GM12875 (cell line): ENCODE measurements at regions not wholly inside any gene's neighbourhood (a gene's known extent, or its start where the extent isn't known, plus 50 kb on each side); places are given as distances from the start of the nearest gene placed in this dataset.

ENCODE experiments used
- H3K4me3 ChIP-seq: one replicate; pipeline ENCODE4 v1.5.1; 2011; ENCODE audit warnings: low read depth, low read length, control low read depth
- TF ChIP-seq, protein P1 (sequence below): IDR thresholded peaks from 2 replicates; pipeline ENCODE4 v1.5.1; 2011; ENCODE audit warnings: low read depth, mild to moderate bottlenecking, control low read depth, inconsistent platforms, low read length, moderate library complexity, borderline replicate concordance; ENCODE audit not compliant: insufficient read depth

DNA sequence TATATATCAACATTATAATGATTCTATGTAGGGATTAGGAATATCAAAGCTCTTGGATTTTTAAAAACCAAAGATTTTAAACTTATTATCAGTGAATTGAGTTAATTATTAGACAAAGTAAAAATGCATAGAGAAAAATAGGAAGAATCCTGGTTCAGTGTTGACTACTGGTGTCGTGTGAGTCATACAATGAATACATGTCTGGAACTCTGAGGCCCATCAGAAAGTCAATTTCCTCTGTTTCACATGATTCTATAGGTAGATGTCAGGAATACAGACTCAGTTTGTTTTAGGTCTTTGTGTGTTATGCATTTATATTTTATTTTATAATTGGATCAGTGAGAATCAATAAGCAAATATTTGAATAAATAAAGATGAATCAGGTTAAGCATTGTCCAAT, 84.5 kb upstream of the RTL1 start:
- H3K4me3 ChIP-seq: no peak overlapping the region
- TF ChIP-seq, protein P1, sequence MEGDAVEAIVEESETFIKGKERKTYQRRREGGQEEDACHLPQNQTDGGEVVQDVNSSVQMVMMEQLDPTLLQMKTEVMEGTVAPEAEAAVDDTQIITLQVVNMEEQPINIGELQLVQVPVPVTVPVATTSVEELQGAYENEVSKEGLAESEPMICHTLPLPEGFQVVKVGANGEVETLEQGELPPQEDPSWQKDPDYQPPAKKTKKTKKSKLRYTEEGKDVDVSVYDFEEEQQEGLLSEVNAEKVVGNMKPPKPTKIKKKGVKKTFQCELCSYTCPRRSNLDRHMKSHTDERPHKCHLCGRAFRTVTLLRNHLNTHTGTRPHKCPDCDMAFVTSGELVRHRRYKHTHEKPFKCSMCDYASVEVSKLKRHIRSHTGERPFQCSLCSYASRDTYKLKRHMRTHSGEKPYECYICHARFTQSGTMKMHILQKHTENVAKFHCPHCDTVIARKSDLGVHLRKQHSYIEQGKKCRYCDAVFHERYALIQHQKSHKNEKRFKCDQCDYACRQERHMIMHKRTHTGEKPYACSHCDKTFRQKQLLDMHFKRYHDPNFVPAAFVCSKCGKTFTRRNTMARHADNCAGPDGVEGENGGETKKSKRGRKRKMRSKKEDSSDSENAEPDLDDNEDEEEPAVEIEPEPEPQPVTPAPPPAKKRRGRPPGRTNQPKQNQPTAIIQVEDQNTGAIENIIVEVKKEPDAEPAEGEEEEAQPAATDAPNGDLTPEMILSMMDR: no peak

DNA sequence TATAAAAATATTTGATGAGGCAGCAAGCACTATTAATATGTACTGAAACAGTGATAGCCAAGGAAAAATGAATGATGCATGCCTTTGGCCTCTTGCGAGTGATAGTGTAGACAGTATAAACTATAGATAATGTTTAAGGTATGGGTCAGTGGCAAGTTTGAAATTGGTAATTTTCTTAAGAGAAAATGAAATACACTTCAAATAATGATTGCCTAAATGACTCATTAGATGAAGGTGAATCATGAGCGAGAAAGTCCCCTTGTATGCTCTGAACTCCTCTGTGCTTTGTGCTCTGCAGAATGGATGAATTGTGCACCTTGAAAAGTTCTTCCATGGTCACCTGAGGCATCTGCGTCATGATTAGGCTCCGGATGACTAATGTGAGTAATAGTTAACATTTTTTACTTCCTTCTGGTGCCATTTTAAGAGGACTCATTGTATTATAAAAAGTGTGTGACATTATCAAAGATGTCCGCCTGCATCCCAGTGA, 84.9 kb upstream of the RTL1 start:
- no peak overlapping the region for H3K4me3 ChIP-seq
- TF ChIP-seq, protein P1: no peak

DNA sequence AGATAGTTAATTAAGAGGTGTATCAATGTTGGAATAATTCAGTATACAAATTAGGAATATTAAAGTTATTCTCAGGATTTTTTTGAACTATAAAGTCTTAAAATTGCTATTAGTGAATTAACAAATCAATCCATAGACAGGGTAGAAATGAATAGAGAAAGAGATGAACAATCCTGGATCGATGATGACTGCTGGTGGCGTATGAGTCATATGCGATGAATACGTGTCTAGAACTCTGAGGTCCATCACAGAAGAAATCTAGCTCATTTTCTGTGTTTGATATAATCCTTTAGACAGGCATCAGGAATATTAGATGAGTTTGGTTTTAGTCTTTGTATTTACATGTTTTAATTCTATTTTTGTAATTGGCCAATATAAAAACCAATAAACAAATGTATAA, 85.4 kb upstream of the RTL1 start:
- TF ChIP-seq, protein P1: no peak

DNA sequence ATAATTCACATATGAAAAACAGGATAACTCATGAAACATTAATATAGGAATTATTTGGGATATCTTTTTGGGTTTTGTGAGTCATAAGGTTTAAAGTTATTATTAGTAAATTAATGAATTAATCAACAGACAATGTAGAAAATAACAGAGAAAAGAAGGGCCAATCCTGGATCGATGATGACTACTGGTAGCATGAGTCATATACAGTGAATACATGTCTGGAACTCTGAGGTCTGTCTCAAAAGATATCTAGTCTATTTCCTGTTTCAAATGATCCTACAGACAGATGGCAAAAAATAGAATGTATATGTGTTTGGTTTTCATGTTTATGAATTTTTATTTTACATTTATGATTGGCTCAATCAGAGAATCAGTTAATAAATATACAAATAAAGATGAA, 86.4 kb upstream of the RTL1 start:
- no peak overlapping the region for H3K4me3 ChIP-seq
- TF ChIP-seq, protein P1: no peak

More for the DNA sequence above, 85.4 kb upstream of the RTL1 start:
- H3K4me3 ChIP-seq: no peak overlapping the region

DNA sequence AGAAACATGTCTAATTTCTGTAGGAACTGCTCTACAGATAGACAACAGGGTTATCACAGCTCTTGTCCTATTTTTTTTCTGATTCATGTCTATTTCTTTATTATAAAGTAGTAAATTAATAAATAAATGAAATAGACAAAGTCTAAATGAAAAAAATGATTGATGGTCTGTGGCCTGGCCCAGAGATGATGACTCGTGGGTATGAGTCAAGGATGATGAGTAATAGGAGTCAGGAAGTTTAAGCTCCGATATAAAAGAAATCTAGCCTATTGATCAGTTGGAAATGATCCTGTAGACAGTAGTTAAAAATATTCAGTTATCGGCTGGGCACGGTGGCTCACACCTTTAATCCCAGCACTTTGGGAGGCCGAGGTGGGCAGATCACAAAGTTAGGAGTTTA, 90.6 kb upstream of the RTL1 start:
- H3K4me3 ChIP-seq: no peak overlapping the region
- TF ChIP-seq, protein P1: no peak

DNA sequence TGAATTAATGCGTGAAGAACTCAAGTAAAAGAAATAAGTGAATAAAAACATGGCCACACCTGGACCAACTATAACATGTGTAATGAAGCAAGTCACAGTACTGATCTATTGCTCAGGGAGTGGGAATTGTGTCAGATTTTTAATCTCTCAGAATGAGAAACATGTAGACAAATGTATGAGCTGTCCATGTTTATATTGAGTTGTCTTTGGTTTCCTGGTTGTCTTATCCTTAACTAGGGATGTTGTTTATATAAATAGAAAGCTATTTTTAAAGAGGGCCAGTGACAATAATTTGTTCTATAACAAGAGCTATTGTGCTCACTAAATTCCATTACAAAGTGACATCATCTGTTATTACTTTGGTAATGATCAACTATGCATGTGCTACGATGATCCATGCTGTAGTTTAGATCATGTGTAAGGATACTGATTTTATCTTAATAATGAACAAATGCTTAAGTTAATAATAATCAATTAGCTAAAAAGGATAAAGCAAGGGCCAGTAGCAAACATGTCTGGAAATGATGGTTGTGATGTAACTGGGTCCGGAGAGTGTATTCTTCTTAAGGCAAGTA, 91.3 kb upstream of the RTL1 start:
- TF ChIP-seq, protein P1: no peak
- no peak overlapping the region for H3K4me3 ChIP-seq

DNA sequence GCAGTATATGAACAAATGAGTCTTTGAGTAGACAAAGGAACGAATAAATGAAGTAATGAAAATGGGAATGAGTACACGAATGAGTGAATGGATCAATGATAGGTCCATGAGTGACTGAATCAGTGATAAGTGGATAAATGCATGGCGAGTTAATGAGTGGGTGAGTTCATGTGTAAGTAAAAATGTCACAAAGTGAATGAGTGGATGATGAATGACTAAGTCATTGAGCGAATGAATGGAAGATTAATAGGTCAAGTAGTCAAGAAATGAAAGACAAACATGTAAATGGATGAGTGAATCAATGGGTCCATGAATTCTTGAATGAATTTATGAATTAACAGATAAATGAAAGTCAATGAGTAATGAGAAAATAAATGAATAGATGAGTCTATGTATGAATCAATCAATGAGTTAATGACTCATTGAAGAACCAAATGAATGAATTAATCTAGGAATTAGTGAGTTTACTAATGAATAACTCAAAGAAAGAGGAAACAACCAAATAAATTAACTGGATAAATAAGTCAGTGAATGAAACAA, 97.3 kb upstream of the RTL1 start:
- TF ChIP-seq, protein P1: no peak

More for the DNA sequence above, 97.3 kb upstream of the RTL1 start:
- no peak overlapping the region for H3K4me3 ChIP-seq
